ENCODE measurements at regions not wholly inside any gene's neighbourhood (a gene's known extent, or its start where the extent isn't known, plus 50 kb on each side); places are given as distances from the start of the nearest gene placed in this dataset.

DNA sequence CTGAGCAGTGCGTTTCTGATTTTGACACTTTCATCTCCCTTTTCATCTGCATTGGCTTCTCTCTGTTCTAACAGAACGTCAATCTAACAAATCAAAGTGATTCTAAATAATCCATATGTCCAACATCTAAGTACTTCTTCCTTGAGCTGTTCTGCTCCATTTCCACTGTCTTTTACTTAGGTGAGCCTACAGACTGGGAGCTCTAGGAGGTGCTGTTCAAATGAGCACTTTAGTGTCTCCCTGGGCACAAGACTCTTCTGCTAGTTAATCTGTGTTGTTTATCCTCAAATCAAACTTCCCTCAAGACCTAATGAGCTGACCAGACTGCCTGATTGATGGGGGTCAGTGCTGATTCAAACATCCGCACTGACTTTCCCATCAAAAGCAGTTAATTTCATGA is 408.1 kb downstream of the WDR72 start (continued):
- TF ChIP-seq, protein P1, sequence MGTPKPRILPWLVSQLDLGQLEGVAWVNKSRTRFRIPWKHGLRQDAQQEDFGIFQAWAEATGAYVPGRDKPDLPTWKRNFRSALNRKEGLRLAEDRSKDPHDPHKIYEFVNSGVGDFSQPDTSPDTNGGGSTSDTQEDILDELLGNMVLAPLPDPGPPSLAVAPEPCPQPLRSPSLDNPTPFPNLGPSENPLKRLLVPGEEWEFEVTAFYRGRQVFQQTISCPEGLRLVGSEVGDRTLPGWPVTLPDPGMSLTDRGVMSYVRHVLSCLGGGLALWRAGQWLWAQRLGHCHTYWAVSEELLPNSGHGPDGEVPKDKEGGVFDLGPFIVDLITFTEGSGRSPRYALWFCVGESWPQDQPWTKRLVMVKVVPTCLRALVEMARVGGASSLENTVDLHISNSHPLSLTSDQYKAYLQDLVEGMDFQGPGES (IDR thresholded peaks at IDR 0.05; ENCODE audit: low read depth, low read length) = no peak
- TF ChIP-seq, protein P2, sequence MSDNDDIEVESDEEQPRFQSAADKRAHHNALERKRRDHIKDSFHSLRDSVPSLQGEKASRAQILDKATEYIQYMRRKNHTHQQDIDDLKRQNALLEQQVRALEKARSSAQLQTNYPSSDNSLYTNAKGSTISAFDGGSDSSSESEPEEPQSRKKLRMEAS (IDR thresholded peaks at IDR 0.05; ENCODE audit: low read depth) = no peak
- TF ChIP-seq CHD2 (IDR thresholded peaks at IDR 0.05; ENCODE audit: low read length, partially characterized antibody) (no peak), RFX5 (IDR thresholded peaks at IDR 0.05; ENCODE audit: low read length) (no peak)

DNA sequence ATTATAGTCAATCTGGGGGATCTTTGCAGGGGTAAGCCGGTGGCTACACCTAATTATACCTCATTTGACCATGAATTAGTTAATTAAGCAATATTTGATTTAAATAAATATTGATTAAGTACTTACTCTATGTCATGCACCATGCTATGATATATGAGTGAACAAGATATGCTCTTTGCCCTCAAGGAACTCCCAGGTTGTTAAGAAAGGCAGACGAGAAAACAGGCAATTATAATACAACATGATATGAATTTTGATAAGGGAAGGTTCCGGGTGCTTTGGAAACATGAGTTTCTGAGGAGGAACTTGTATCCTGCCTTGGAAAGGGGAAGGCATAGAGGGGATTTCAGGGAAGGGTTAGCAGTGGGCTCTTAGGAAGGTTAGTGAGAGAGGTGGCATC is 412.9 kb downstream of the WDR72 start:
- Histone ChIP-seq H3K27me3 (ENCODE audit: insufficient read depth) (no peaks in the 10 kb centered on the region), H3K79me2 (ENCODE audit: insufficient read depth) (no peaks in the 10 kb centered on the region), H3K4me3 (ENCODE audit: low read depth in 2 of 2, low read length in 1 of 2) (no peak overlapping the region), H3F3A (replicated peaks; ENCODE audit: insufficient read depth) (no peaks in the 10 kb centered on the region), H2AFZ (ENCODE audit: low read depth) (no peak overlapping the region), H3K9ac (no peak overlapping the region), H3K36me3 (replicated peaks in 1 of 2; ENCODE audit: control insufficient read depth in 1 of 2, insufficient read depth in 2 of 2, low read length in 1 of 2) (no peaks in the 10 kb centered on the region), H3K4me1 (ENCODE audit: control insufficient read depth in 1 of 2, insufficient read depth in 2 of 2, low read depth in 1 of 2, low read length in 1 of 2) (no peaks in the 10 kb centered on the region), H4K20me1 (ENCODE audit: insufficient read depth) (no peaks in the 10 kb centered on the region), H3K9me2 (no peaks in the 10 kb centered on the region), H3K27ac (ENCODE audit: low read depth in 2 of 2, low read length in 1 of 2) (no peak overlapping the region), H3K9me3 (no peaks in the 10 kb centered on the region), H3K4me2 (no peak overlapping the region)
- TF ChIP-seq, protein P3, sequence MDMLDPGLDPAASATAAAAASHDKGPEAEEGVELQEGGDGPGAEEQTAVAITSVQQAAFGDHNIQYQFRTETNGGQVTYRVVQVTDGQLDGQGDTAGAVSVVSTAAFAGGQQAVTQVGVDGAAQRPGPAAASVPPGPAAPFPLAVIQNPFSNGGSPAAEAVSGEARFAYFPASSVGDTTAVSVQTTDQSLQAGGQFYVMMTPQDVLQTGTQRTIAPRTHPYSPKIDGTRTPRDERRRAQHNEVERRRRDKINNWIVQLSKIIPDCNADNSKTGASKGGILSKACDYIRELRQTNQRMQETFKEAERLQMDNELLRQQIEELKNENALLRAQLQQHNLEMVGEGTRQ (IDR thresholded peaks at IDR 0.05; ENCODE audit: borderline replicate concordance, low read depth, low read length) = no peak
- TF ChIP-seq FOXJ3 (CRISPR knock-in tag; IDR thresholded peaks at IDR 0.05) (no peak), GABPA (IDR thresholded peaks at IDR 0.05; ENCODE audit: low read depth) (no peak), FOXM1 (IDR thresholded peaks at IDR 0.05; ENCODE audit: low read depth) (no peak), SMC3 (IDR thresholded peaks at IDR 0.05; ENCODE audit: low read depth, low read length) (no peak), MXI1 (IDR thresholded peaks at IDR 0.05; ENCODE audit: low read depth, low read length) (no peak), SIN3A (IDR thresholded peaks at IDR 0.05; ENCODE audit: borderline replicate concordance, low read depth, low read length) (no peak), RXRA (IDR thresholded peaks at IDR 0.05; ENCODE audit: borderline replicate concordance, low read depth) (no peak), FOSL2 (IDR thresholded peaks at IDR 0.05; ENCODE audit: borderline replicate concordance, low read depth) (no peak), TCF12 (IDR thresholded peaks at IDR 0.05) (no peak), POLR2AphosphoS5 (IDR thresholded peaks at IDR 0.05; ENCODE audit: low read depth, low read length) (no peak), RAD21 (IDR thresholded peaks at IDR 0.05; ENCODE audit: low read length) (no peak), EP300 (IDR thresholded peaks at IDR 0.05; ENCODE audit: borderline replicate concordance in 1 of 2, low read depth in 1 of 2, low read length in 1 of 2) (no peak), CHD2 (IDR thresholded peaks at IDR 0.05; ENCODE audit: low read length, partially characterized antibody) (no peak), MEF2A (IDR thresholded peaks at IDR 0.05; ENCODE audit: borderline replicate concordance, low read depth) (no peak), NRF1 (IDR thresholded peaks at IDR 0.05; ENCODE audit: low read depth, low read length) (no peak), YY1 (IDR thresholded peaks at IDR 0.05; ENCODE audit: low read depth) (no peak), GATA2 (CRISPR knock-in tag; IDR thresholded peaks at IDR 0.05) (no peak)
- TF ChIP-seq, protein P2 (IDR thresholded peaks at IDR 0.05; ENCODE audit: low read depth) = no peak
- TF ChIP-seq, protein P4, sequence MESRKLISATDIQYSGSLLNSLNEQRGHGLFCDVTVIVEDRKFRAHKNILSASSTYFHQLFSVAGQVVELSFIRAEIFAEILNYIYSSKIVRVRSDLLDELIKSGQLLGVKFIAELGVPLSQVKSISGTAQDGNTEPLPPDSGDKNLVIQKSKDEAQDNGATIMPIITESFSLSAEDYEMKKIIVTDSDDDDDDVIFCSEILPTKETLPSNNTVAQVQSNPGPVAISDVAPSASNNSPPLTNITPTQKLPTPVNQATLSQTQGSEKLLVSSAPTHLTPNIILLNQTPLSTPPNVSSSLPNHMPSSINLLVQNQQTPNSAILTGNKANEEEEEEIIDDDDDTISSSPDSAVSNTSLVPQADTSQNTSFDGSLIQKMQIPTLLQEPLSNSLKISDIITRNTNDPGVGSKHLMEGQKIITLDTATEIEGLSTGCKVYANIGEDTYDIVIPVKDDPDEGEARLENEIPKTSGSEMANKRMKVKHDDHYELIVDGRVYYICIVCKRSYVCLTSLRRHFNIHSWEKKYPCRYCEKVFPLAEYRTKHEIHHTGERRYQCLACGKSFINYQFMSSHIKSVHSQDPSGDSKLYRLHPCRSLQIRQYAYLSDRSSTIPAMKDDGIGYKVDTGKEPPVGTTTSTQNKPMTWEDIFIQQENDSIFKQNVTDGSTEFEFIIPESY (IDR thresholded peaks at IDR 0.05; ENCODE audit: borderline replicate concordance, low read depth) = no peak
- CTCF ChIA-PET = no interaction called here
- POLR2A ChIA-PET = no interaction called here
- 6% methylated on average over 3 of the region's 3 CpGs for WGBS (ENCODE audit: low lambda C conversion rate)
- no peak for DNase-seq

Measured in SK-N-SH (cell line).